HepG2 (cell line): ENCODE measurements at regions not wholly inside any gene's neighbourhood (a gene's known extent, or its start where the extent isn't known, plus 50 kb on each side); places are given as distances from the start of the nearest gene placed in this dataset.

Source experiments
- ARID2 ChIP-seq: sonication (generic); formaldehyde crosslinking; IDR thresholded peaks from 2 replicates; pipeline ENCODE4 v1.8.1; 2022; ENCODE audit warnings: mild to moderate bottlenecking, missing genetic modification reagents, borderline replicate concordance
- CC2D1A ChIP-seq: sonication (generic); formaldehyde crosslinking; IDR thresholded peaks from 2 replicates; pipeline ENCODE4 v1.8.1; 2023; ENCODE audit warnings: mild to moderate bottlenecking, missing genetic modification reagents
- REPIN1 ChIP-seq: sonication (generic); formaldehyde crosslinking; IDR thresholded peaks from 2 replicates; pipeline ENCODE4 v1.8.0; 2022; ENCODE audit warnings: missing genetic modification reagents, low read depth, mild to moderate bottlenecking, borderline replicate concordance
- SNAPC5 ChIP-seq: sonication (generic); formaldehyde crosslinking; IDR thresholded peaks from 2 replicates; pipeline ENCODE4 v1.8.1; 2023; ENCODE audit warnings: mild to moderate bottlenecking, missing genetic modification reagents, borderline replicate concordance
- SP4 ChIP-seq: sonication (generic); formaldehyde crosslinking; IDR thresholded peaks from 2 replicates; pipeline ENCODE4 v1.8.1; 2023; ENCODE audit warnings: mild to moderate bottlenecking, missing genetic modification reagents
- TF ChIP-seq, protein P1 (sequence below): sonication (generic); formaldehyde crosslinking; IDR thresholded peaks from 2 replicates; pipeline ENCODE4 v1.5.0; 2020; ENCODE audit warnings: mild to moderate bottlenecking, missing genetic modification reagents, moderate library complexity

- no peak for TF ChIP-seq SNAPC5 (CRISPR knock-in tag)
- TF ChIP-seq, protein P1, sequence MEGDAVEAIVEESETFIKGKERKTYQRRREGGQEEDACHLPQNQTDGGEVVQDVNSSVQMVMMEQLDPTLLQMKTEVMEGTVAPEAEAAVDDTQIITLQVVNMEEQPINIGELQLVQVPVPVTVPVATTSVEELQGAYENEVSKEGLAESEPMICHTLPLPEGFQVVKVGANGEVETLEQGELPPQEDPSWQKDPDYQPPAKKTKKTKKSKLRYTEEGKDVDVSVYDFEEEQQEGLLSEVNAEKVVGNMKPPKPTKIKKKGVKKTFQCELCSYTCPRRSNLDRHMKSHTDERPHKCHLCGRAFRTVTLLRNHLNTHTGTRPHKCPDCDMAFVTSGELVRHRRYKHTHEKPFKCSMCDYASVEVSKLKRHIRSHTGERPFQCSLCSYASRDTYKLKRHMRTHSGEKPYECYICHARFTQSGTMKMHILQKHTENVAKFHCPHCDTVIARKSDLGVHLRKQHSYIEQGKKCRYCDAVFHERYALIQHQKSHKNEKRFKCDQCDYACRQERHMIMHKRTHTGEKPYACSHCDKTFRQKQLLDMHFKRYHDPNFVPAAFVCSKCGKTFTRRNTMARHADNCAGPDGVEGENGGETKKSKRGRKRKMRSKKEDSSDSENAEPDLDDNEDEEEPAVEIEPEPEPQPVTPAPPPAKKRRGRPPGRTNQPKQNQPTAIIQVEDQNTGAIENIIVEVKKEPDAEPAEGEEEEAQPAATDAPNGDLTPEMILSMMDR (CRISPR knock-in tag) = no peak
- TF ChIP-seq CC2D1A (CRISPR knock-in tag) = no peak
- no peak for TF ChIP-seq REPIN1 (CRISPR knock-in tag)
- no peak for TF ChIP-seq ARID2
- TF ChIP-seq SP4 (CRISPR knock-in tag) = no peak
These were observed 109.9 kb upstream of the ITGB1 start for GRCh38 chr10:33067917-33068316.
